Spleen (tissue), 11 donors: ENCODE measurements at regions not wholly inside any gene's neighbourhood (a gene's known extent, or its start where the extent isn't known, plus 50 kb on each side); places are given as distances from the start of the nearest gene placed in this dataset.

Experiments used
- DNase-seq: peaks from one replicate; pipeline ENCODE4 v3.0.0-alpha.2; 2020
- H3K27ac ChIP-seq, 8 donors: fragments of 200-600 bp; sonication (generic) in 7 of 8; 1 replicate in 4 of 8; 2 replicates in 4 of 8; pipeline versions ENCODE4 v1.5.0 to v1.8.0; 2016 to 2021; ENCODE audit warnings: inconsistent platforms in 4 of 8, mild to moderate bottlenecking in 4 of 8, moderate library complexity in 1 of 8
- H3K27me3 ChIP-seq, 7 donors: fragments of 200-600 bp; sonication (generic) in 6 of 7; replicated peaks in 1 of 7; 1 replicate in 4 of 7; 2 replicates in 3 of 7; pipeline versions ENCODE4 v1.5.0 to v1.8.0; 2016 to 2021; ENCODE audit warnings: inconsistent platforms in 3 of 7, mild to moderate bottlenecking in 1 of 7
- H3K36me3 ChIP-seq, 6 donors: fragments of 200-600 bp; sonication (generic) in 5 of 6; 1 replicate in 4 of 6; 2 replicates in 2 of 6; pipeline versions ENCODE4 v1.5.0 to v1.8.0; 2016 to 2021; ENCODE audit warnings: inconsistent platforms in 2 of 6
- H3K4me1 ChIP-seq, 6 donors: fragments of 200-600 bp; sonication (generic) in 5 of 6; 1 replicate in 3 of 6; 2 replicates in 3 of 6; pipeline versions ENCODE4 v1.5.0 to v1.8.0; 2016 to 2021; ENCODE audit warnings: inconsistent platforms in 3 of 6
- H3K4me3 ChIP-seq, 8 donors: fragments of 200-600 bp; sonication (generic) in 7 of 8; 1 replicate in 4 of 8; 2 replicates in 4 of 8; pipeline versions ENCODE4 v1.5.0 to v1.8.0; 2016 to 2021; ENCODE audit warnings: inconsistent platforms in 4 of 8, mild to moderate bottlenecking in 4 of 8, moderate library complexity in 2 of 8
- H3K9me3 ChIP-seq, 8 donors: fragments of 200-600 bp; sonication (generic) in 7 of 8; 1 replicate in 4 of 8; 2 replicates in 4 of 8; pipeline versions ENCODE4 v1.5.0 to v1.8.0; 2016 to 2021; ENCODE audit warnings: inconsistent platforms in 4 of 8
- CTCF ChIP-seq, 11 experiments: fragments of 200-600 bp in 7 of 11; fragments of 450-650 bp in 4 of 11; sonication (generic) in 4 of 11; IDR thresholded peaks in 8 of 11; conservative IDR thresholded peaks in 3 of 11; 1 replicate in 7 of 11; 2 replicates in 4 of 11; pipeline versions ENCODE4 v1.4.0 to v1.8.0; 2016 to 2021; ENCODE audit warnings: antibody characterized with exemption in 11 of 11, inconsistent platforms in 4 of 11, mild to moderate bottlenecking in 1 of 11
- POLR2A ChIP-seq, 3 donors: fragments of 450-650 bp; IDR thresholded peaks; one replicate each; pipeline ENCODE4 v1.5.1; 2017; ENCODE audit warnings: antibody characterized with exemption in 3 of 3, mild to moderate bottlenecking in 1 of 3
- POLR2AphosphoS5 ChIP-seq, 3 donors: sonication (generic); formaldehyde crosslinking; IDR thresholded peaks; one replicate each; pipeline ENCODE4 v1.5.1; 2017; ENCODE audit warnings: antibody characterized with exemption in 3 of 3
- WGBS, 5 donors: extraction: QIAGEN DNeasy Blood & Tissue Kit in 3 of 5; methylation state at CpG; one replicate each; pipeline versions ENCODE4 v1.1.5 to v1.1.7; 2013 to 2018; 5-methylcytosine and 5-hydroxymethylcytosine counted together
- intact Hi-C: fragments of 100-400 bp; cut with DNase I; formaldehyde crosslinking; loops from one replicate; pipeline ENCODE4 v1.15.0; 2023; ENCODE audit warnings: low total_unique reads
- donor health status: healthy with polysubstance abuse.
- donor health status: DM: no; HTN: no; CAD: no; lungs with moderate emphysema.
- donor health status: DM: no; HTN: no; CAD: no.
- donor health status: Bipolar disorder and iron deficiency.
- donor health status: healthy.
- donor health status: DM: no; HTN: no; CAD: no.
- donor health status: DM: yes; HTN: yes; CAD: no.

GRCh38 chr2:22196806-22197205, 1073.0 kb downstream of the TDRD15 start:
- no peaks in the 10 kb centered on the region for H3K9me3 ChIP-seq
- H3K4me1 ChIP-seq = no peaks in the 10 kb centered on the region
- H3K36me3 ChIP-seq = no peaks in the 10 kb centered on the region
- no peak for DNase-seq
- WGBS, 5 donors = 79 to 96% (median 89%) methylated on average over 2 of the region's 2 CpGs
- intact Hi-C loops = no loop called here
- H3K27ac ChIP-seq = no peak overlapping the region
- H3K27me3 ChIP-seq = no peaks in the 10 kb centered on the region
- no peak overlapping the region for H3K4me3 ChIP-seq
- no peak for TF ChIP-seq CTCF (IDR thresholded peaks at IDR 0.05 in 8 of 11, conservative IDR thresholded peaks at IDR 0.05 in 3 of 11)
- TF ChIP-seq POLR2AphosphoS5 (IDR thresholded peaks at IDR 0.05) = no peak
- no peak for TF ChIP-seq POLR2A (IDR thresholded peaks at IDR 0.05)

GRCh38 chr2:22198381-22199283, 1074.9 kb downstream of the TDRD15 start:
- TF ChIP-seq POLR2A (IDR thresholded peaks at IDR 0.05) (no peak), POLR2AphosphoS5 (IDR thresholded peaks at IDR 0.05) (no peak), CTCF (IDR thresholded peaks at IDR 0.05 in 8 of 11, conservative IDR thresholded peaks at IDR 0.05 in 3 of 11) (no peak)
- intact Hi-C loops = no loop called here

GRCh38 chr2:22199994-22200393, 1076.2 kb downstream of the TDRD15 start:
- Histone ChIP-seq H3K4me1 (no peaks in the 10 kb centered on the region), H3K4me3 (no peak overlapping the region), H3K27me3 (no peaks in the 10 kb centered on the region), H3K36me3 (no peaks in the 10 kb centered on the region), H3K9me3 (peaks cover 0 to 10% (median 2%) of the 10 kb centered on the region in 8 donors), H3K27ac (no peak overlapping the region)
- TF ChIP-seq POLR2A (IDR thresholded peaks at IDR 0.05) = no peak
- intact Hi-C loops = no loop called here
- DNase-seq = no peak

More at GRCh38 chr2:22198381-22199283, 1074.9 kb downstream of the TDRD15 start:
- Histone ChIP-seq H3K27ac (no peak overlapping the region), H3K9me3 (peaks cover 0 to under 1% (median 0%) of the 10 kb centered on the region in 8 donors), H3K4me1 (no peaks in the 10 kb centered on the region), H3K4me3 (no peak overlapping the region), H3K27me3 (no peaks in the 10 kb centered on the region), H3K36me3 (no peaks in the 10 kb centered on the region)
- 63 to 71% (median 66%) methylated on average over 9 of the region's 9 CpGs for WGBS, 5 donors
- DNase-seq = no peak

- Histone ChIP-seq H3K36me3 (no peaks in the 10 kb centered on the region), H3K4me1 (no peaks in the 10 kb centered on the region), H3K4me3 (no peak overlapping the region), H3K27me3 (no peaks in the 10 kb centered on the region), H3K27ac (no peak overlapping the region), H3K9me3 (peaks cover 0 to 13% (median 0%) of the 10 kb centered on the region in 8 donors)
- TF ChIP-seq POLR2A (IDR thresholded peaks at IDR 0.05) (no peak), POLR2AphosphoS5 (IDR thresholded peaks at IDR 0.05) (no peak), CTCF (IDR thresholded peaks at IDR 0.05 in 8 of 11, conservative IDR thresholded peaks at IDR 0.05 in 3 of 11) (no peak)
- 82 to 97% (median 93%) methylated on average over 3 of the region's 3 CpGs for WGBS, 5 donors
- no peak for DNase-seq
- intact Hi-C loops = no loop called here
Measured at GRCh38 chr2:22209545-22209944, 1085.8 kb downstream of the TDRD15 start.
